ENCODE measurements at regions not wholly inside any gene's neighbourhood (a gene's known extent, or its start where the extent isn't known, plus 50 kb on each side); places are given as distances from the start of the nearest gene placed in this dataset.

GRCh38 chr4:184531008-184531407, 56.7 kb upstream of the IRF2 start:
- Histone ChIP-seq H3F3A (ENCODE audit: low read depth) (no peaks in the 10 kb centered on the region), H2AFZ (replicated peaks) (no peak overlapping the region), H3K9ac (no peak overlapping the region), H3K4me3 (no peak overlapping the region), H3K36me3 (no peaks in the 10 kb centered on the region), H4K20me1 (ENCODE audit: low read depth) (no peaks in the 10 kb centered on the region), H3K4me2 (no peak overlapping the region), H3K27ac (no peak overlapping the region), H3K4me1 (no peaks in the 10 kb centered on the region), H3K9me3 (ENCODE audit: low read depth) (peaks cover 2% of the 10 kb centered on the region), H3K79me2 (ENCODE audit: low read depth) (peaks cover 5% of the 10 kb centered on the region), H3K27me3 (no peaks in the 10 kb centered on the region)
- Mint-ChIP-seq H3K4me1 (peaks cover 25% of the 10 kb centered on the region), H3K36me3 (peaks cover 12% of the 10 kb centered on the region), H3K4me3 (no peak overlapping the region), H3K27ac (no peak overlapping the region), H3K27me3 (ENCODE audit: insufficient read depth, low read depth) (peaks cover 2% of the 10 kb centered on the region), H3K9me3 (peaks cover 23% of the 10 kb centered on the region)
- no peak for TF ChIP-seq EZH2 (IDR thresholded peaks at IDR 0.05)
- no peak for TF ChIP-seq CTCF (IDR thresholded peaks at IDR 0.05)
- TF ChIP-seq EZH2phosphoT487 (IDR thresholded peaks at IDR 0.05): no peak
- DNase-seq (ENCODE audit: low spot score): no peak

- Histone ChIP-seq H3K27me3 (no peaks in the 10 kb centered on the region), H3K79me2 (ENCODE audit: low read depth) (peaks cover 5% of the 10 kb centered on the region), H3F3A (ENCODE audit: low read depth) (no peaks in the 10 kb centered on the region), H3K4me3 (no peak overlapping the region), H3K36me3 (no peaks in the 10 kb centered on the region), H4K20me1 (ENCODE audit: low read depth) (no peaks in the 10 kb centered on the region), H3K4me1 (no peaks in the 10 kb centered on the region), H3K27ac (no peak overlapping the region), H3K4me2 (no peak overlapping the region), H3K9me3 (ENCODE audit: low read depth) (peaks cover 11% of the 10 kb centered on the region), H3K9ac (no peak overlapping the region), H2AFZ (replicated peaks) (no peak overlapping the region)
- Mint-ChIP-seq H3K27ac (no peak overlapping the region), H3K36me3 (peaks cover 12% of the 10 kb centered on the region), H3K4me3 (no peak overlapping the region), H3K9me3 (peaks cover 38% of the 10 kb centered on the region), H3K27me3 (ENCODE audit: insufficient read depth, low read depth) (peaks cover 2% of the 10 kb centered on the region), H3K4me1 (peaks cover 12% of the 10 kb centered on the region)
- TF ChIP-seq CTCF (IDR thresholded peaks at IDR 0.05): no peak
- no peak for TF ChIP-seq EZH2 (IDR thresholded peaks at IDR 0.05)
- no peak for TF ChIP-seq EZH2phosphoT487 (IDR thresholded peaks at IDR 0.05)
- DNase-seq (ENCODE audit: low spot score): no peak
Measured at GRCh38 chr4:184529283-184529682, 54.9 kb upstream of the IRF2 start.

- DNase-seq (ENCODE audit: low spot score): no peak
- Histone ChIP-seq H3K4me1 (no peaks in the 10 kb centered on the region), H2AFZ (replicated peaks) (no peak overlapping the region), H3K4me3 (no peak overlapping the region), H4K20me1 (ENCODE audit: low read depth) (no peaks in the 10 kb centered on the region), H3K9ac (no peak overlapping the region), H3K27ac (no peak overlapping the region), H3F3A (ENCODE audit: low read depth) (no peaks in the 10 kb centered on the region), H3K4me2 (no peak overlapping the region), H3K36me3 (no peaks in the 10 kb centered on the region), H3K79me2 (ENCODE audit: low read depth) (peaks cover 5% of the 10 kb centered on the region), H3K9me3 (ENCODE audit: low read depth) (peaks cover 11% of the 10 kb centered on the region), H3K27me3 (no peaks in the 10 kb centered on the region)
- peaks cover 43% of the 10 kb centered on the region for H3K9me3 Mint-ChIP-seq
- peaks cover 12% of the 10 kb centered on the region for H3K4me1 Mint-ChIP-seq
- no peak overlapping the region for H3K27ac Mint-ChIP-seq
- TF ChIP-seq EZH2phosphoT487 (IDR thresholded peaks at IDR 0.05) (no peak), EZH2 (IDR thresholded peaks at IDR 0.05) (no peak), CTCF (IDR thresholded peaks at IDR 0.05) (no peak)
- no peak overlapping the region for H3K4me3 Mint-ChIP-seq
- peaks cover 2% of the 10 kb centered on the region for H3K27me3 Mint-ChIP-seq (ENCODE audit: insufficient read depth, low read depth)
- peaks cover 12% of the 10 kb centered on the region for H3K36me3 Mint-ChIP-seq
Measured at GRCh38 chr4:184528713-184529112, 54.4 kb upstream of the IRF2 start.
